ENCODE measurements at regions not wholly inside any gene's neighbourhood (a gene's known extent, or its start where the extent isn't known, plus 50 kb on each side); places are given as distances from the start of the nearest gene placed in this dataset.

GRCh38 chr9:85151162-85151561 is 481.6 kb downstream of the NTRK2 start:
- TF ChIP-seq POLR2A (IDR thresholded peaks at IDR 0.05): no peak
- no peak for TF ChIP-seq POLR2AphosphoS5 (IDR thresholded peaks at IDR 0.05)
- TF ChIP-seq EP300 (IDR thresholded peaks at IDR 0.05): no peak
